ENCODE measurements at regions not wholly inside any gene's neighbourhood (a gene's known extent, or its start where the extent isn't known, plus 50 kb on each side); places are given as distances from the start of the nearest gene placed in this dataset.

GRCh38 chr15:94848054-94848453 lies 616.7 kb downstream of the MCTP2 start:
- TF ChIP-seq CTCF (IDR thresholded peaks at IDR 0.05; ENCODE audit: low read depth, low read length, poor library complexity, severe bottlenecking) (no peak), EZH2phosphoT487 (IDR thresholded peaks at IDR 0.05; ENCODE audit: borderline replicate concordance, low read length) (no peak)

Measured in DOHH2 (cell line).